H1 (cell line): ENCODE measurements at regions not wholly inside any gene's neighbourhood (a gene's known extent, or its start where the extent isn't known, plus 50 kb on each side); places are given as distances from the start of the nearest gene placed in this dataset.
"Not testable (repeated sequence)": the region's sequence is repeated elsewhere in the genome, so short reads cannot be mapped to it uniquely, and the experiment has no call there.

Experiments used
- ATF2 ChIP-seq: IDR thresholded peaks from 2 replicates; pipeline ENCODE4 v1.6.1; 2012; ENCODE audit warnings: low read length, inconsistent platforms
- CEBPB ChIP-seq: IDR thresholded peaks from 2 replicates; pipeline ENCODE4 v1.6.1; 2012; ENCODE audit warnings: low read depth, low read length
- CHD2 ChIP-seq: IDR thresholded peaks from 2 replicates; pipeline ENCODE4 v1.6.1; 2012; ENCODE audit warnings: low read length, improper control_type of control experiment
- CTCF ChIP-seq, 3 experiments: IDR thresholded peaks; 1 replicate in 2 of 3; 2 replicates in 1 of 3; pipeline versions ENCODE4 v1.5.1 to v1.6.1; 2011; ENCODE audit warnings: low read length in 3 of 3, mild to moderate bottlenecking in 3 of 3, inconsistent platforms in 2 of 3, low read depth in 1 of 3, moderate library complexity in 1 of 3; ENCODE audit not compliant: insufficient read depth in 1 of 3; ENCODE audit errors: control extremely low read depth in 1 of 3
- HDAC6 ChIP-seq: IDR thresholded peaks from one replicate; pipeline ENCODE4 v1.7.1; 2012; ENCODE audit warnings: low read depth, mild to moderate bottlenecking, inconsistent platforms, low read length, moderate library complexity
- POLR2A ChIP-seq, 2 experiments: IDR thresholded peaks; 1 replicate in 1 of 2; 2 replicates in 1 of 2; pipeline ENCODE4 v1.6.1; 2011; ENCODE audit warnings: low read depth in 2 of 2, low read length in 2 of 2, mild to moderate bottlenecking in 2 of 2; ENCODE audit errors: control extremely low read depth in 1 of 2
- RAD21 ChIP-seq, 2 experiments: IDR thresholded peaks in 1 of 2; conservative IDR thresholded peaks in 1 of 2; 2 replicates each; pipeline ENCODE4 v1.6.1; 2011; ENCODE audit warnings: low read depth in 2 of 2, low read length in 2 of 2, improper control_type of control experiment in 1 of 2, inconsistent platforms in 1 of 2, mild to moderate bottlenecking in 1 of 2, moderate library complexity in 1 of 2
- SP2 ChIP-seq: IDR thresholded peaks from 2 replicates; pipeline ENCODE4 v1.6.1; 2012; ENCODE audit warnings: mild to moderate bottlenecking, low read length, inconsistent platforms
- SRF ChIP-seq: IDR thresholded peaks from 2 replicates; pipeline ENCODE4 v1.6.1; 2011; ENCODE audit warnings: mild to moderate bottlenecking, low read depth, low read length, moderate library complexity

GRCh38 chr21:5065240-5066211, 5455.9 kb upstream of the TPTE start:
- not testable (repeated sequence) for TF ChIP-seq HDAC6; ATF2; SRF; SP2; CTCF (IDR thresholded peaks at IDR 0.05; ENCODE audit: control extremely low read depth in 1 of 3, insufficient read depth in 1 of 3, low read depth in 1 of 3, low read length in 3 of 3); CHD2; POLR2A (IDR thresholded peaks at IDR 0.05; ENCODE audit: control extremely low read depth in 1 of 2, low read depth in 2 of 2, low read length in 2 of 2); RAD21 (IDR thresholded peaks at IDR 0.05 in 1 of 2, conservative IDR thresholded peaks at IDR 0.05 in 1 of 2; ENCODE audit: low read depth in 2 of 2, low read length in 2 of 2); CEBPB
